ENCODE measurements at regions not wholly inside any gene's neighbourhood (a gene's known extent, or its start where the extent isn't known, plus 50 kb on each side); places are given as distances from the start of the nearest gene placed in this dataset.

- H3K9ac ChIP-seq (ENCODE audit: low read length): no peak overlapping the region
- H3F3A ChIP-seq (ENCODE audit: insufficient read depth, low read length, poor library complexity, severe bottlenecking): no peaks in the 10 kb centered on the region
- no peaks in the 10 kb centered on the region for H3K27me3 ChIP-seq (ENCODE audit: insufficient read depth, low read depth, low read length)
- no peak overlapping the region for H3K27ac ChIP-seq (ENCODE audit: low read length)
- no peak overlapping the region for H3K4me3 ChIP-seq (ENCODE audit: low read length)
- no peaks in the 10 kb centered on the region for H3K9me3 ChIP-seq (ENCODE audit: low read length)
- H3K4me2 ChIP-seq (ENCODE audit: low read length): no peak overlapping the region
- H3K36me3 ChIP-seq (ENCODE audit: insufficient read depth, low read length): no peaks in the 10 kb centered on the region
- H3K9me2 ChIP-seq (ENCODE audit: insufficient read depth, low read length): no peaks in the 10 kb centered on the region
- no peaks in the 10 kb centered on the region for H4K20me1 ChIP-seq (ENCODE audit: insufficient read depth)
- no peaks in the 10 kb centered on the region for H3K79me2 ChIP-seq (replicated peaks; ENCODE audit: insufficient read depth, low read length)
- TF ChIP-seq MXI1 (conservative IDR thresholded peaks at IDR 0.05; ENCODE audit: poor library complexity, severe bottlenecking) (no peak), EP300 (conservative IDR thresholded peaks at IDR 0.05; ENCODE audit: poor library complexity, severe bottlenecking) (no peak), POLR2AphosphoS5 (IDR thresholded peaks at IDR 0.05) (no peak), RAD21 (conservative IDR thresholded peaks at IDR 0.05) (no peak), REST (IDR thresholded peaks at IDR 0.05; ENCODE audit: borderline replicate concordance) (no peak)
- H2AFZ ChIP-seq (ENCODE audit: low read depth, low read length): no peak overlapping the region
These were observed 190.1 kb downstream of the TTC8 start for GRCh38 chr14:89014569-89014850.

- H3K9ac ChIP-seq (ENCODE audit: low read length): no peak overlapping the region
- TF ChIP-seq CTCF (IDR thresholded peaks at IDR 0.05; ENCODE audit: poor library complexity, severe bottlenecking) (no peak), SMC3 (conservative IDR thresholded peaks at IDR 0.05; ENCODE audit: poor library complexity) (no peak)
- no peak overlapping the region for H2AFZ ChIP-seq (ENCODE audit: low read depth, low read length)
- H3K79me2 ChIP-seq (replicated peaks; ENCODE audit: insufficient read depth, low read length): no peaks in the 10 kb centered on the region
- no peaks in the 10 kb centered on the region for H3K9me3 ChIP-seq (ENCODE audit: low read length)
- no peaks in the 10 kb centered on the region for H3K36me3 ChIP-seq (ENCODE audit: insufficient read depth, low read length)
- no peaks in the 10 kb centered on the region for H3F3A ChIP-seq (ENCODE audit: insufficient read depth, low read length, poor library complexity, severe bottlenecking)
- H4K20me1 ChIP-seq (ENCODE audit: insufficient read depth): no peaks in the 10 kb centered on the region
- H3K27me3 ChIP-seq (ENCODE audit: insufficient read depth, low read depth, low read length): no peaks in the 10 kb centered on the region
- H3K9me2 ChIP-seq (ENCODE audit: insufficient read depth, low read length): no peaks in the 10 kb centered on the region
- no peak overlapping the region for H3K27ac ChIP-seq (ENCODE audit: low read length)
- H3K4me2 ChIP-seq (ENCODE audit: low read length): no peak overlapping the region
- H3K4me3 ChIP-seq (ENCODE audit: low read length): no peak overlapping the region
These were observed 190.6 kb downstream of the TTC8 start for GRCh38 chr14:89015016-89015415.

- Histone ChIP-seq H3K4me2 (ENCODE audit: low read length) (no peak overlapping the region), H3K9ac (ENCODE audit: low read length) (no peak overlapping the region), H3K9me3 (ENCODE audit: low read length) (no peaks in the 10 kb centered on the region), H3K9me2 (ENCODE audit: insufficient read depth, low read length) (no peaks in the 10 kb centered on the region), H3K79me2 (replicated peaks; ENCODE audit: insufficient read depth, low read length) (no peaks in the 10 kb centered on the region), H3F3A (ENCODE audit: insufficient read depth, low read length, poor library complexity, severe bottlenecking) (no peaks in the 10 kb centered on the region), H3K27me3 (ENCODE audit: insufficient read depth, low read depth, low read length) (no peaks in the 10 kb centered on the region), H3K36me3 (ENCODE audit: insufficient read depth, low read length) (no peaks in the 10 kb centered on the region), H3K27ac (ENCODE audit: low read length) (no peak overlapping the region), H2AFZ (ENCODE audit: low read depth, low read length) (no peak overlapping the region), H3K4me3 (ENCODE audit: low read length) (no peak overlapping the region), H4K20me1 (ENCODE audit: insufficient read depth) (no peaks in the 10 kb centered on the region)
- TF ChIP-seq RAD21 (conservative IDR thresholded peaks at IDR 0.05): no peak
- no peak for TF ChIP-seq EP300 (conservative IDR thresholded peaks at IDR 0.05; ENCODE audit: poor library complexity, severe bottlenecking)
- TF ChIP-seq SMC3 (conservative IDR thresholded peaks at IDR 0.05; ENCODE audit: poor library complexity): no peak
- TF ChIP-seq POLR2AphosphoS5 (IDR thresholded peaks at IDR 0.05): no peak
- TF ChIP-seq MXI1 (conservative IDR thresholded peaks at IDR 0.05; ENCODE audit: poor library complexity, severe bottlenecking): no peak
- no peak for TF ChIP-seq REST (IDR thresholded peaks at IDR 0.05; ENCODE audit: borderline replicate concordance)
- no peak for TF ChIP-seq EZH2 (IDR thresholded peaks at IDR 0.05; ENCODE audit: borderline replicate concordance, insufficient read depth, low read length, poor library complexity, severe bottlenecking)
- no peak for TF ChIP-seq CTCF (IDR thresholded peaks at IDR 0.05; ENCODE audit: poor library complexity, severe bottlenecking)
- TF ChIP-seq TAF1 (IDR thresholded peaks at IDR 0.05; ENCODE audit: low read depth): no peak
These were observed 193.0 kb downstream of the TTC8 start for GRCh38 chr14:89017417-89017816.

Measured in neural cell (in vitro differentiated cells).